ENCODE measurements at regions not wholly inside any gene's neighbourhood (a gene's known extent, or its start where the extent isn't known, plus 50 kb on each side); places are given as distances from the start of the nearest gene placed in this dataset.

GRCh38 chr2:16409006-16409390 lies 256.6 kb downstream of the CYRIA start:
- no peak for DNase-seq

DNA sequence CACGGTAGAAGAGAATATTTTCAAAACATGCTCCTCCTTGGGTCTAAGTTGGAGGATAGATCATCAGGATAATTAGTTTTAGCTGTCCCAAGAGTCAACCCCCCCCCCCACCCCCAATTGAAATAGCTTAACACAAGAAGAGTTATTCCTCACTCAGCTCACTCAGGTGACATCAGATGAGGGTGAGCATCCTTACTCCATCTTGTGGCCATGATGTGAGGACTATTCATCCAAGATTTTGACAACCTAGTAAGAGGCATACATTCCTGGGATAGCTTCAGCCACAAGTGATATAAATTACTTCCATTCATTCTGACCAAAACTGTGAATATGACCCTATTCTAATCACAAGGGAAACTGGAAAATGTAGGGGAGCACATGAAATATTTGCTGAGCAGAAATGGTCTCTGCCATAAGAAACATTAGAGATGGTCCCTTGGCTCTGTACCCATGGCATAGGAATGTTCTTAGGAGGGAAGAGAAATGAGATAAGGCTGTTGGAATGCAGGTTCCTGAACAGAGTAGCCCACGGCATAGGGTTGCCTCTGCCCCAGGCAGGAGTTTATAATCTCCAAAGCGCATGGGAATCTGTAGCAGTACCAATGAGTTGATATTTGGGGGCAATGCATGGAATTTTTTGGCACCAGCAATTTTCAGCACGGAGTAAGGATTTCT lies 257.2 kb downstream of the CYRIA start:
- DNase-seq = no peak

DNA sequence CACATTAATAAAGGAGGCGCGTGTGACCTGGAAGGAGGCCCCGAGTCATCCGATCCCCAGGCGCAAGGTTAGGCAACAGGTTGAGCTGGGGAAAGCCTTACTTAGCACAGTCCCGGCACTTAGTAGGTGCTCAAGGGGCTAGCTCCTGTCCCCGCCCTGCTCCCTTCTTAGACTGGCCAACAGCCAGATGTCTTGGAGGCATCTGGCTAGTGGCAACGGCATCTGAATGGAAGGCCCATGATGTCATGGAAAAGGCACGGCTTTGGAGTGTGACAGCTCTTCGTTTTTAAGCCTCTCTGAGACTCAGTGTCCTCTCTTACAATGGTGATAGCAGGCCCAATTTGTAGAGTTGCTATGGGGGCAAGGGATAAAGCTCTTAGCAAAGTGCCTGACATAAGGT lies 258.3 kb downstream of the CYRIA start:
- no peak for DNase-seq

GRCh38 chr2:16406496-16407289 lies 258.9 kb downstream of the CYRIA start:
- peak; percentile 40 for DNase-seq

GRCh38 chr2:16405551-16405950 lies 260.1 kb downstream of the CYRIA start:
- no peak for DNase-seq

DNA sequence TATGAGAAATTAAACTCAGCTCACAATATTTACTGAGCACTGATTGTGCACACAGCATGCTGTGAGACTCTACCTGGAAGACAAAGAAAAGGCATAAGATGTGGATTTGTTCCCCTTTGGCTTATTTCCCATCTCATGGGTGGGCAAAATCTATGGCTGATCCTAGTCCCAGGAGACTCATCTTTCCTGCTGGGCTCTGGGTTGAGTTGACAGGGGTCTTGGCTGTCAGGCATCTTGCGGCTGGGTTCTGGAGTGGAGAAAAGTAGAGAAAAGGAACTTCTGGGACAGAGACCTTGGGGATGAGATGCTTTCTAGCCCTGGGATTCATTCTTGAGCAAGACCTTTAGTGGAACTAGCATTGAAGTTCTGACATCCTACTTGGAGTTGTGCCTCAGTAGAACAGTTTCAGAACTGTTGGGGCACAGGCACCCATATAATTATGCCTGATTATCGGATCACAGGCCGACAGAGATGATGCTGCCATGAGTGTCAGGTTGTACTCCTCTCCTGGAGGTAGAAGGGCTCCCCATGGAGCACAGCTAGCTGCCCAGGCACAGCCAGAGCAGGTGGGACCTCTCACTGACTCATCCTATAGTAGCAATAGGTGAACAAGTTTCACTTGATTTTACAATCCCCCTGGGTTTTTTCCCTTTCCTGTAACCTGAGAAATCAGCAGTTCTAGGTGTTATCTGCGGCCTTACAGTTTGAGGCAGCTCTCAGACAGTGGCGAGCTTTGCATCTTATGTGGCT lies 260.9 kb downstream of the CYRIA start:
- no peak for DNase-seq

GRCh38 chr2:16404146-16404545 lies 261.5 kb downstream of the CYRIA start:
- DNase-seq = no peak

- no peak for DNase-seq
Observed at GRCh38 chr2:16402891-16403290, 262.7 kb downstream of the CYRIA start.

DNA sequence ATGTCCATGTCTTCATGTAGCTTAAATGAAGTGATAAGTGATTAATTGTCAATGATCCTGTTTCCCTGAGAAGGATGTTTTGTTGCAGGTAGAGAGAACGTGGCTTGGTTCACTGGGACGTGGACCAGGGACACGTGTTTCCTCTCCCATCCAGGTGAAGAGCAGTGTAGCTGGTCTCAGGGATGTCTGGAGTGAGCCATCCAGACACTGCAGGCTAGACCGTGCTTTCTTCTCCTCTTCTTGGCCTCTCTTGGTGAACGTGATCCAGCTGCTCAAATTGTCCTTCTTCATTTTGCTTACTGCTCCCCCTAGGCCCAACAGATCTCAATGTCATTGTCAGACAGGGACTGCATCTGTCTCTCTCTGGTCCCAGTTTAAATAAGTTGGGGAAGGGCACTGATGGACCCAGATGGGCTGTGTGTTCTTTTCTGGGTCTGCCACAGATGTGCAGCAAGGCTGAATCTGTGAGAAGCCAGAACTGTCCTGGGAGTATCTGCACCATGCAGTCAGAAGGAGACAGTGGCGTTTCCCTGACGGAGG lies 263.8 kb downstream of the CYRIA start:
- DNase-seq = no peak

- DNase-seq = peak; percentile 59
Observed at GRCh38 chr2:16400127-16400623, 265.5 kb downstream of the CYRIA start.

DNA sequence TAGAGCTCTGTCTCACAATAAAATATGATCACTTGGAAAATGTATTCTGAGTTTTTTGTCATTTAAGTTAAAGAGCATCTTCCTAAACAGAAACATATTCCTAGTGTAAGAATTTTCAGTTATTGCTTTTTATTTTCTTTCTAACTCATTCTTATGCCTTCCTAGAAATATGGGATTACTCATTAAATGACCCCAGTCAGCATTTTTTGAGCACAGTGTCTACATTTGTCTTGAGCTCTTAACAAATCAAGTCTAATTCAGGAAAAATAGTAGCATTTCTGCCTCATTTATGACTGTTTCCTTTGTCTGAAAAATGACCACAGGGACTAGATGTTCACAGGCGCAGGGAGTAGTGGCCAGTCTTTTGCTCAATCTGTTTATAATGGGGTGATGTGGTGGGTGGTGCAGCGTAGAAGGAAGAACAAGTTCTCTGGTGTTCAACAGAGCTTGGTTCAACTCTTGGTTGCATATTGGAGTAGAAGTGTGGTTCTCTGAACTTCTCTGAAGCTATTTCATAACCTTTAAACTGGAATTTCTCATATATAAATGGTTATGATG lies 267.1 kb downstream of the CYRIA start:
- no peak for DNase-seq

- no peak for DNase-seq
Observed at GRCh38 chr2:16397681-16398475, 267.8 kb downstream of the CYRIA start.

DNA sequence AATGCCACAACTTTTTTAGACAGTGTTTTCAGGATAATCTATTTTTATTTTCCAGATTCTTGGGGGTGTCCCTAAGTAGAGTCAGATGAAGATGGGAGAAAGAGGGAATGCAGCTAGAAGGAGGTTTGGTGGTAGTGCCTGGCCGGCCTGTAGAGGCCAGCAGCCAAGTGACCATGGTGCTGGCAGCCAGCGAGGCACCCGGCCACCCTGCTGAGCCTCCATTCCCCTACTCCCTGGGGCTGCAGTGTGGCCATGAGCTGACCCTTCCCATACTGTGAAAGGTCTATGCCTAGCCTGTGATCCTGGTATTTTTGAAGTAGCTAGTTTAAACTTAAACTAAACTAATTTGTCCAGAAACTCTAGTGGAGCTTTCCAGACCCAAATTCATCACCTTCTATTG lies 268.6 kb downstream of the CYRIA start:
- DNase-seq = no peak

GRCh38 chr2:16396171-16396570 lies 269.5 kb downstream of the CYRIA start:
- no peak for DNase-seq

DNA sequence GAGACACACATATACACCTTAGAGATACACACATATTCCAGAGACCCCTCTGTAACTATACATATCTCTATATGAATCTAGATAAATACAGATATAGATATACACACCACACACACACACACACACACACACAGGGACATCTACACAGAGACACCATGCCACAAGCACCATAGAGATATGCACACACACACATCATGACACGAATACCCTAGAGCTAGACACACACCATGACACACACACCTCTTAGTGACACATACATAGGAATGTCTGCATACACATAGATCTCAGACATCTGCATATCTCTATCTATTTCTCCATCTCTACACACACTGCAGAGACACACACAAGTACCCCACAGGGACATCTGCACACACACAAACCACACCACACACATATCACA lies 270.0 kb downstream of the CYRIA start:
- no peak for DNase-seq

GRCh38 chr2:16394986-16395550 lies 270.6 kb downstream of the CYRIA start:
- DNase-seq = no peak

DNA sequence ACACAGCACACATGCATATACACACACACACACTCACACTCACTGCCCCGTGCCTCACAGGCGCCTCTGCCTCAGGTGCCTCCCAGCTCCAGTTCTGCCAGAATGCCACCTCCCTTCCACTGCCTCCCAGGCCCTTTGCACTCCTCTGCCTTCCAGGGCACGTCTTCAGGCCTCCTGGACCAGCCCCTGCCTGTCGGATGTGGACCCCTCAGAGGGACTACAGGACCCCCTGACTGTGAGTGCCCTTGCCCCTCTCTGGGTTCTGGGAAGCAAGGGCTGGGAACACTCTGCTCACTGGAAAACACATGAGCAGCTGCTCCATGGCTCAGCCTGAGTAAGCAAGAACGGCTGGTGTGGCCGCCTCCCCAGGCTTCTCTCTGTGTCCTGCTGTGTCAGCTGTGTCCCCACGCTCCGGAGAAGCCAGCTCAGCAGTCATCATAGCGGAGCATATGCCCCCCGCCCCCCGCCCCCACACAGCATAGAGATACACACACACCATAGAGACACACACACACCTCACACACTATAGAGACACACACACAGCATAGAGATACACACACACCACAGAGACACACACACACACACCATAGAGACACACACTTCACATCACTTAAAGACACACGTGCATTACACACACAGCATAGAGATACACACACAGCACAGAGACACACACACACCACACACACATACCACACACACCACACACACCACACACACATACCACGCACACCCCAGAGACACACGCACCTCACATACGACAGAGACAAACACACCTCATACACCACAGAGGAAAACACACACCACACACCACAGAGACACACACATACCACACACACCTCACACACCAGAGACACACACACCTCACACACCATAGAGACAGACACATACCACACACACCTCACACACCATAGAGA lies 271.3 kb downstream of the CYRIA start:
- peak; percentile 48 for DNase-seq

DNA sequence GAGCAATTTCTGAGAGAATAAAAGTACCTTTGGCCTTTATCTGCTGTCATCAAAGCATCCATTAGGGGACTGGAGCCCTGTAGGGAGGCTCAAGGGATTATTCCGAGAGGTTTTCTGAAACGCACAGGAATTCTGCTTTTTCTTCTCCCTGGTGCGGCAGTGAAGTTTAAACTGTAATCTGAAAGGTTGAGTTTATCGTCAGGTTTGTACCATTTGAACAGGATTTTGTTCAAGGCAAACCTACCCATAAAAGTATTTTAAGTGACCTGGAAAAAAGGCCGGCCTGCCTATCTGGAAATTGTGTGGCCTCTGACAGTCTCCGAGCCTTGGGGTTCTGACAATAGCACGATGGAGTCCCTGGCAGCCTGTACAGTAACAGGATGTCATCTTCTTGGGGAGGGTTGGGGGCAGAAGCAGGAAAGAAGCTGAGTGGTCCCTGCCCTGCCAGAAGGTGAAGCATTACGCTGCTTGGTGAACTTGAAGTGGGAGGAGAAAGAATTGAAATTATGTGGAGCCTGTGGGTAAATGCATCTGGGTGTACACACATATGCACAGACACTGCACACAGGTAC lies 272.0 kb downstream of the CYRIA start:
- no peak for DNase-seq

DNA sequence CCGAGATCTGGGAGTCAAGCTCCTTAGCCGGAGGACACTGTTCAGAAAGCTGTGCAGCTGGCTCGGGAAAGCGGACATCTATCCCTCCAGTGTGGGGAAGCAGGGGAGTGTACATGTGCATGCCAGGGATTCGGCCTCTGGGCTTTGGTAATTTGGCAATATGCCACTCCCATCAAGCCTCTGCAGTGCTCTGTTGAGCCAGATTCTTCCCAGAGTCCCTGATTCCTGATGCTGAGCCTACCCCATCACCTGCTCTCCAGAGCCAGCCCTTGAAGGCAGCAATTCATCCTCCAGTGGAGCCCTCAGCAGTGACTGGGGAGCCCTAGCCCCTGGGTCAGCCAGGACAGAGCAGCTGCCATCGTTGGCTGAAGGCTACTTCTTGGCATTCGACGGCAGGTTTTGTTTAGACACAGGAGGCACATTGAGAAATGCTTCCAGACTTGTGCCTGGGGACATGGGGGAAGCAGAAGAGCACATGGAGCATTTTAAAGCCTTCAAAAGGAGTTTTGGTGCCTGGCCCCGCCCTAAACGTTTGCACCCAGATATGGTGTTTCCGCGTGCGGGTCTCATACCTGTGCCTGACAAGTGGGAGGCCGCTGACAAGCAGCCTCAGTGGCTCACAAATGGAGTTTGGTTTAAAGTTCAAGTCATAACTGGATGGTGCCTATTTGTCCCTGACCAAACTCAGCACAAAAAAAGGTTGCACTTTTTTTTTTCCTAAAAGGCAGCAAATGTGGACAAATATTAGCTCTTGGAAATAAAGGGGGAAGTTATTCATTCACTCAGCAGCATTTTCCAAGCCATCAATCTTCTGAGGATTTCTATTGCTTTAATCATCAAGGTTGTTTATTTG lies 272.8 kb downstream of the CYRIA start:
- DNase-seq = no peak
